Upper lobe of left lung (tissue), 6 donors: ENCODE measurements at regions not wholly inside any gene's neighbourhood (a gene's known extent, or its start where the extent isn't known, plus 50 kb on each side); places are given as distances from the start of the nearest gene placed in this dataset.

Experiments used
- ATAC-seq, 2 donors: fragments of 200-7000 bp; cut with Tn5 transposase; one replicate each; pipeline ENCODE4 v1.9.1; 2022; ENCODE audit warnings: mild to moderate bottlenecking in 2 of 2, moderate library complexity in 2 of 2; ENCODE audit not compliant: low FRiP score in 2 of 2
- DNase-seq, 2 donors: peaks; one replicate each; pipeline ENCODE4 v3.0.0-alpha.2; 2019 to 2020
- H3K27ac ChIP-seq, 4 donors: fragments of 200-600 bp; sonication (generic); one replicate each; pipeline ENCODE4 v1.5.1; 2016 to 2019
- H3K27me3 ChIP-seq, 4 donors: fragments of 200-600 bp; sonication (generic); one replicate each; pipeline ENCODE4 v1.5.1; 2017 to 2019
- H3K36me3 ChIP-seq, 4 donors: fragments of 200-600 bp; sonication (generic); one replicate each; pipeline ENCODE4 v1.5.1; 2016 to 2019
- H3K4me1 ChIP-seq, 4 donors: fragments of 200-600 bp; sonication (generic); one replicate each; pipeline ENCODE4 v1.5.1; 2018 to 2019
- H3K4me3 ChIP-seq, 4 donors: fragments of 200-600 bp; sonication (generic); one replicate each; pipeline ENCODE4 v1.5.1; 2017 to 2019; ENCODE audit warnings: mild to moderate bottlenecking in 2 of 4, moderate library complexity in 1 of 4
- H3K9me3 ChIP-seq, 4 donors: fragments of 200-600 bp; sonication (generic); one replicate each; pipeline ENCODE4 v1.5.1; 2018 to 2019
- CTCF ChIP-seq, 6 experiments: fragments of 450-650 bp in 4 of 6; fragments of 200-600 bp in 2 of 6; sonication (generic) in 2 of 6; IDR thresholded peaks; one replicate each; pipeline ENCODE4 v1.5.1; 2016 to 2019; ENCODE audit warnings: antibody characterized with exemption in 6 of 6
- EP300 ChIP-seq, 4 donors: sonication (generic); formaldehyde crosslinking; IDR thresholded peaks; one replicate each; pipeline ENCODE4 v1.5.1; 2017; ENCODE audit warnings: antibody characterized with exemption in 4 of 4, control low read depth in 2 of 4
- POLR2A ChIP-seq, 4 donors: fragments of 450-650 bp; IDR thresholded peaks; one replicate each; pipeline ENCODE4 v1.5.1; 2016 to 2017; ENCODE audit warnings: antibody characterized with exemption in 4 of 4, mild to moderate bottlenecking in 2 of 4
- POLR2AphosphoS5 ChIP-seq, 2 donors: sonication (generic); formaldehyde crosslinking; IDR thresholded peaks; one replicate each; pipeline ENCODE4 v1.5.1; 2017; ENCODE audit warnings: antibody characterized with exemption in 2 of 2
- WGBS, 2 donors: methylation state at CpG; one replicate each; pipeline ENCODE4 v1.1.5; 2017 to 2018; 5-methylcytosine and 5-hydroxymethylcytosine counted together
- donor health status: DM: no; HTN: no; CAD: no; lungs with moderate emphysema.
- donor health status: DM: no; HTN: yes; CAD: no; lungs with severe emphysema.

DNA sequence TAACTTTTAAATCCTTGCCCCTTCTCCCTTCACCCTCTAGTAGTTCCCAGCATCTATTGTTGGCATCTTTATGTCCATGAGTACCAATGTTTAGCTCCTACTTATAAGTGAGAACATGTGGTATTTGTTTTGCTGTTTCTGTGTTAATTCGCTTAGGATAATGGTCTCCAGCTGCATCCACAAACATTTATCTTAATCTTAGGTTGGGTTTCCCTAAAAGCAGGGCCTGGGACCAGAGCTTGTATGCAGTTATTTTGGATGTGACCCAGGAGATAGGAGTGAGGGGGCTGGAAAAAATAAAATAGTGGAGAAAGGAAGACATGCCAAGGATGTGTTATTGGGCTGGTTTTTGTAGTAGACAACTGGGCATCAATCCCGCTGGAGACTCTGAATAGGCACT lies 571.8 kb downstream of the CCSER2 start:
- no peak for TF ChIP-seq EP300 (IDR thresholded peaks at IDR 0.05)
- TF ChIP-seq POLR2A (IDR thresholded peaks at IDR 0.05) = no peak
- no peak for TF ChIP-seq CTCF (IDR thresholded peaks at IDR 0.05)
- TF ChIP-seq POLR2AphosphoS5 (IDR thresholded peaks at IDR 0.05) = no peak
- 91 to 93% methylated on average over 2 of the region's 2 CpGs for WGBS, 2 donors

DNA sequence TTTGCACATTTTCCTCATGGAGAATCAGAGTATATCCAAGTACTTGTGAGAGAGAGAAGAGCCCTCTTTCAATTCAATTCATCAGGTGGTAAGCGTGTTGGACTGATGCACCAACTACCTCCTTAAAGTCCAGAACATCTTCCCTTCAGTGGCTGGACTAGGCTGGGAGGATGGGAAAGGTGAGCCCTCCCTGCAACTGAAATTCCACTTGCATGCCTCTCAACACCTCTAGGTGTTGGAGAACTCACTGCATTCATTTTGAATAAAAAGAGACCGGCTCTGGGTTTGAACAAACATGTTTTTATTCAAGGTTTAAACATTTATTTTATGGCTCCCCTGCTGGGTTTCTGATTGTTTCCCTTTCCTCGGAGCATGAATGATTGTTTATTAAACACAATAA lies 573.5 kb downstream of the CCSER2 start:
- no peak for DNase-seq
- no peak overlapping the region for H3K4me3 ChIP-seq
- H3K27ac ChIP-seq = no peak overlapping the region
- no peaks in the 10 kb centered on the region for H3K27me3 ChIP-seq
- 60 to 71% methylated on average over 3 of the region's 3 CpGs for WGBS, 2 donors
- no peaks in the 10 kb centered on the region for H3K36me3 ChIP-seq
- no peak for TF ChIP-seq POLR2A (IDR thresholded peaks at IDR 0.05)
- no peak for TF ChIP-seq EP300 (IDR thresholded peaks at IDR 0.05)
- TF ChIP-seq CTCF (IDR thresholded peaks at IDR 0.05) = no peak
- no peak for ATAC-seq
- H3K9me3 ChIP-seq = no peaks in the 10 kb centered on the region
- no peaks in the 10 kb centered on the region for H3K4me1 ChIP-seq

More for the DNA sequence above, 571.8 kb downstream of the CCSER2 start:
- H3K9me3 ChIP-seq = no peaks in the 10 kb centered on the region
- no peaks in the 10 kb centered on the region for H3K27me3 ChIP-seq
- ATAC-seq = no peak
- H3K36me3 ChIP-seq = no peaks in the 10 kb centered on the region
- H3K4me3 ChIP-seq = no peak overlapping the region
- H3K27ac ChIP-seq = no peak overlapping the region
- no peaks in the 10 kb centered on the region for H3K4me1 ChIP-seq
- DNase-seq = no peak

DNA sequence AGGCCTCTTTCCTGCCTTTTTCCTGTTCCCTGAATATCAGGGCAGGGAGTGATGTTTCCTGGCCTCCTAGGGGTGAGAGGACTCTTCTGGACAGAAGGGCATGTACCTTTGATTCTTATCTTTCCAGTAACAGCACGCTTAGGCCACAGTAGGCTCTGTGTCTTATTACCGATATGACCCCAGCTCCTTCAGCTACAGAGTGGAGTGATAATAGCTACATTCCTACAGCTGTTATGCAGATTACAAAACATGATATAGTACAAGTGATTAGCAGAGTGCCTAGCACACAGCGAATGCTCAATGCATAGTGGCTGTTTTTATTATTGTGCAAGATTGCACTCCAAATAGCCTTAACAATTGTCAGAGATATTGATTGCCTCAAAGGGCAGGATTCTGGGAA lies 574.2 kb downstream of the CCSER2 start:
- H3K4me1 ChIP-seq = no peaks in the 10 kb centered on the region
- WGBS, 2 donors = 39 to 43% methylated on average over 3 of the region's 3 CpGs
- no peaks in the 10 kb centered on the region for H3K36me3 ChIP-seq
- ATAC-seq = no peak
- no peaks in the 10 kb centered on the region for H3K9me3 ChIP-seq
- no peak overlapping the region for H3K27ac ChIP-seq
- no peaks in the 10 kb centered on the region for H3K27me3 ChIP-seq
- no peak for TF ChIP-seq POLR2A (IDR thresholded peaks at IDR 0.05)
- no peak for TF ChIP-seq POLR2AphosphoS5 (IDR thresholded peaks at IDR 0.05)
- TF ChIP-seq EP300 (IDR thresholded peaks at IDR 0.05) = no peak
- TF ChIP-seq CTCF (IDR thresholded peaks at IDR 0.05) = no peak
- DNase-seq = no peak
- H3K4me3 ChIP-seq = no peak overlapping the region

- TF ChIP-seq POLR2A (IDR thresholded peaks at IDR 0.05) (no peak), POLR2AphosphoS5 (IDR thresholded peaks at IDR 0.05) (no peak), EP300 (IDR thresholded peaks at IDR 0.05) (no peak), CTCF (IDR thresholded peaks at IDR 0.05) (no peak)
- DNase-seq = no peak
- no peak overlapping the region for H3K4me3 ChIP-seq
- no peak overlapping the region for H3K27ac ChIP-seq
- H3K4me1 ChIP-seq = no peaks in the 10 kb centered on the region
- no peaks in the 10 kb centered on the region for H3K9me3 ChIP-seq
- no peak for ATAC-seq
- no peaks in the 10 kb centered on the region for H3K36me3 ChIP-seq
- no peaks in the 10 kb centered on the region for H3K27me3 ChIP-seq
Measured at GRCh38 chr10:84903320-84903719, 574.9 kb downstream of the CCSER2 start.

GRCh38 chr10:84907461-84908009 lies 579.1 kb downstream of the CCSER2 start:
- H3K9me3 ChIP-seq = no peaks in the 10 kb centered on the region
- ATAC-seq = no peak
- no peaks in the 10 kb centered on the region for H3K4me1 ChIP-seq
- WGBS, 2 donors = 78 to 81% methylated on average over 4 of the region's 4 CpGs
- no peak for TF ChIP-seq EP300 (IDR thresholded peaks at IDR 0.05)
- no peak for TF ChIP-seq POLR2A (IDR thresholded peaks at IDR 0.05)
- TF ChIP-seq POLR2AphosphoS5 (IDR thresholded peaks at IDR 0.05) = no peak
- no peak for TF ChIP-seq CTCF (IDR thresholded peaks at IDR 0.05)
- H3K27me3 ChIP-seq = no peaks in the 10 kb centered on the region
- no peak overlapping the region for H3K4me3 ChIP-seq
- no peaks in the 10 kb centered on the region for H3K36me3 ChIP-seq
- no peak overlapping the region for H3K27ac ChIP-seq
- no peak for DNase-seq
